Thyroid gland (tissue), 4 donors: ENCODE measurements at regions not wholly inside any gene's neighbourhood (a gene's known extent, or its start where the extent isn't known, plus 50 kb on each side); places are given as distances from the start of the nearest gene placed in this dataset.

Source experiments
- POLR2A ChIP-seq, 2 donors: fragments of 450-650 bp; IDR thresholded peaks; one replicate each; pipeline ENCODE4 v1.6.1; 2017; ENCODE audit warnings: antibody characterized with exemption in 2 of 2, mild to moderate bottlenecking in 2 of 2, moderate library complexity in 1 of 2
- TF ChIP-seq, protein P1 (sequence below), 6 experiments: fragments of 200-600 bp in 3 of 6; fragments of 450-650 bp in 3 of 6; sonication (generic) in 3 of 6; IDR thresholded peaks; one replicate each; pipeline ENCODE4 v1.5.1; 2016 to 2019; ENCODE audit warnings: antibody characterized with exemption in 6 of 6, mild to moderate bottlenecking in 2 of 6, inconsistent platforms in 1 of 6, moderate library complexity in 1 of 6

DNA sequence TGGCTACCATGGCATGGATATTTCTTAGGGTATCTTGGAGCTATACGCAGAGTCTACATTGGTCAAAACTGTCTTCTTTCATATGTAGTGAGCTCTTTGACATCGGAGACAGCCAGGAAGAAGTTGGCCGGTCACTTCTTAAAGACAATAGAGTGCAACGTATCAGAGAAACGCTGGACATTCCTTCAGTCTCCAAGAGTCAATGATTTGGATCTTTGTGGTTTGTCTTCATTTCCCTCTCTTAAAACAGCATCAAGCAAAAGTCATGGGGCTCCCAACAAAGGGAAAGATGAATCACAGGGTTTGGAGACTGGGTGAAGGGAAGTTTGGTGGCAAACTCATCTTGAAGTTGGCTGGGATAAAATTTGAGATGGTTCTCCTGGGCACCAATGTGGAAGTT, 320.1 kb downstream of the AGTPBP1 start:
- TF ChIP-seq, protein P1, sequence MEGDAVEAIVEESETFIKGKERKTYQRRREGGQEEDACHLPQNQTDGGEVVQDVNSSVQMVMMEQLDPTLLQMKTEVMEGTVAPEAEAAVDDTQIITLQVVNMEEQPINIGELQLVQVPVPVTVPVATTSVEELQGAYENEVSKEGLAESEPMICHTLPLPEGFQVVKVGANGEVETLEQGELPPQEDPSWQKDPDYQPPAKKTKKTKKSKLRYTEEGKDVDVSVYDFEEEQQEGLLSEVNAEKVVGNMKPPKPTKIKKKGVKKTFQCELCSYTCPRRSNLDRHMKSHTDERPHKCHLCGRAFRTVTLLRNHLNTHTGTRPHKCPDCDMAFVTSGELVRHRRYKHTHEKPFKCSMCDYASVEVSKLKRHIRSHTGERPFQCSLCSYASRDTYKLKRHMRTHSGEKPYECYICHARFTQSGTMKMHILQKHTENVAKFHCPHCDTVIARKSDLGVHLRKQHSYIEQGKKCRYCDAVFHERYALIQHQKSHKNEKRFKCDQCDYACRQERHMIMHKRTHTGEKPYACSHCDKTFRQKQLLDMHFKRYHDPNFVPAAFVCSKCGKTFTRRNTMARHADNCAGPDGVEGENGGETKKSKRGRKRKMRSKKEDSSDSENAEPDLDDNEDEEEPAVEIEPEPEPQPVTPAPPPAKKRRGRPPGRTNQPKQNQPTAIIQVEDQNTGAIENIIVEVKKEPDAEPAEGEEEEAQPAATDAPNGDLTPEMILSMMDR (IDR thresholded peaks at IDR 0.05) = no peak
- TF ChIP-seq POLR2A (IDR thresholded peaks at IDR 0.05) = no peak
